T-helper 1 cell (primary cell): ENCODE measurements at regions not wholly inside any gene's neighbourhood (a gene's known extent, or its start where the extent isn't known, plus 50 kb on each side); places are given as distances from the start of the nearest gene placed in this dataset.
"Not testable (repeated sequence)": the region's sequence is repeated elsewhere in the genome, so short reads cannot be mapped to it uniquely, and the experiment has no call there.

Experiments
- DNase-seq, 5 donors: peaks; one replicate each; pipeline ENCODE4 v3.0.0-alpha.2; 2012 to 2020

DNA sequence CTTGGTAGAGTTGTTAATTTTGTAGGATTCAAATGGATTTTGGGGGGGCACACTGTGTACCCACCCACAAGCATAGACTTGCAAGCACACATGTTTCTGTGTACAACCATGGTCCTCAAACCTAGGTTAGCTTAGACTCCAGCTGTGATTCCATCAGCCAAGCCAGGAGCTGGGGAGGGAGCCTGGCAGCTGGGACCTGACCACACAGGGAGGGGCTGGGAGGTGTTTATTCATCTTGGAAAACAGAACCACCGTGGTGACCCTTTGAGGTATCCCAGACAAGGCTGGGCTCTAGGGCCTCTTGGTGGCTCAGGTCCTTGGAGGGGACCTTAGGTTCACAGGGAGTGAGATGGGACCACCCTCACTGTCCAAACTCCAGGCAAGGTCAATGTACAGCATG, 410.3 kb downstream of the NEBL start:
- no peak for DNase-seq

DNA sequence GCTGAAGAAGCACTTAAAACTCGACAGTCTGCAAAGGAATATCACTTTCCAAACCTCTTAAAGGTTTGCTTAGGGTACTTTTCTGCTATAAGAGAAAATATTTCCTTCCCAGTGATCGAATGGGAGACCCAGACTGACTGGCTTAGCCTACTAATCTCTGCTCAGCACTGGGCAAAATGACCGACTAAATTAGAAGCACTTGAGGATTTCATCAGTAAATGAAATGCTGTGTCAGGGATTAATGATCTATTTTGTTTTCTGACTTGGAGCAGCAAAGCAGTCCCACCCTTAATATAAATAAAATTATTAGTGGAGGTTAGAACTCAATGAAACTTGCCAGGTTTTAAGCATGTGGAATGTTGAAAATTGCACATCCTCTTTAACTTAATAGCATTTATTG, 411.6 kb downstream of the NEBL start:
- no peak for DNase-seq

DNA sequence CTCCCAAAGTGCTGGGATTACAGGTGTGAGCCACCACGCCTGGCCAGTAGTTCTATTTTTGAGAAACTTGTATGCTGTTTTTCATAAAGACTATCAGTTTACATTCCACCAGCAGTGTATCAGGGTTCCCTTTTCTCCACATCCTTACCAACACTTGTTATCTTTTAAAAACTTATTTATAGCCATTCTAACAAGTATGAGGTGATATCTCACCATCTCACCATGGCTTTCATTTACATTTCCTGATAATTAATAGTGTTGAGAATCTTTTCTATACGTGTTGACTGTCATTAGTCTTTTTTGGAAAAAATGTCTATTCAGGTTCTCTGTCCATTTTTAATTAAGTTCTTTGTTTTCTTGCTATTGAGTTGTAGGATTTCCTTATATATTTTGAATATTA, 416.1 kb downstream of the NEBL start:
- DNase-seq: no peak

DNA sequence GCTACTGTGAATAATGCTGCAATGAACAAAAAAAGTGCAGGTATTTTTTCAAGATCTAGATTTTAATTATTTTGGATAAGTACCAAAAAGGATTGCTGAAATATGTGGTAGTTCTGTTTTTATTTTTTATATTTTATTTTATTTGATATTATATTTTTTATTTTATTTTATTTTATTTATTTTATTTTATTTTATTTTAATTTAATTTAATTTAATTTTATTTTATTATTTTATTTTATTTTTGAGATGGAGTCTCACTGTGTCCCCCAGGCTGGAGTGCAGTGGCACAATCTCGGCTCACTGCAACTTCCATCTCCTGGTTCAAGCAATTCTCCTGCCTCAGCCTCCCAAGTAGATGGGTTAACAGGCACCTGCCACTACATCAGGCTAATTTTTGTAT, 416.5 kb downstream of the NEBL start:
- DNase-seq: not testable (repeated sequence)

DNA sequence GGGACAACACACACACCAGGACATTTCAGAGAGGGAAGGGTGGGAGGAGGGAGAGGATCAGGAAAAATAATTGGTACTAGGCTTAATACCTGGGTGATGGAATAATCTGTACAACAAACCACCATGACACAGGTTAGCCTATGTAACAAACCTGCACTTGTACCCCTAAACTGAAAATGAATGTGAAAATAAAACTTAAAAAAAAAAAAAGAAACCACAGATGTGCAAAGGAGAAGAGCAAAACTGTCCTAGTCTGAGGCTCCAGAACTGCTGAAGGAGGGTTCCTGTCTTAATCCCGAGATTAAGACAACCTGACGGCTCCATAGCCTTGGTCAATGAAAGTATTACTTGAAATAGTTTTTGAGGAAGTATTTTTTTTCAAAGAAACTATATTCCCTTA, 423.0 kb downstream of the NEBL start:
- no peak for DNase-seq

DNA sequence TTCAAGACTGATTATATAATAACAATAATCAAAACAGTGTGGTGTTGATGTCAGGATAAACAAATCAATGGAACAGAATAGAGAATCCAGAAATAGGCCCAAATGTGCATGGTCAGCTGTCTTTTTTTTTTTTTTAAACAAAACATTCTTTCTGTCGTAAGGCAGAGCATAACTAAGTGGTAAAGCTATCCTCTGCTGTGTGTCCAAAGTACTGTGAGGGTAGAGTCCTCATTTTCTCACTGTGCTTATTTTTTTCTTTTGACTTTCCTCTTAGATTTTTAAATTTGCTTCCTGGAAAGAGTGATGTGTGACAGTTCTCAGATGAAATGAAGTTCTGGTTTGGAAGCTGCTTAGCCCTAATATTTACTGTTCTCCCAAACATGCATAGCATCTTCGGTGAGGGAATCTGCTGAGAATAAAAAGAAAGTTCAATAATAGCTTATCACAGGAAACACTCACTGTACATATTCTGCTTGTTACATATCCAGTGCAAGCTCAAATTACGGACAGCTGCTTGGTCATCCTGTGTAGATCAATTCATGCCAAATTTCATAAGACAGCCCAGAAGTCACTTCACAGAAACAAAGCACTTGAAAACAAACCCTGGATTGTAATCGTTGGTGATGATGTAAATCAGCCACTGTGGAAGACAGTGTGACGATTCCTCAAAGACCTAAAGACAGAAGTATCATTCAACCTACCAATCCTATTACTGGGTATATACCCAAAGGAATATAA, 423.9 kb downstream of the NEBL start:
- DNase-seq: no peak

DNA sequence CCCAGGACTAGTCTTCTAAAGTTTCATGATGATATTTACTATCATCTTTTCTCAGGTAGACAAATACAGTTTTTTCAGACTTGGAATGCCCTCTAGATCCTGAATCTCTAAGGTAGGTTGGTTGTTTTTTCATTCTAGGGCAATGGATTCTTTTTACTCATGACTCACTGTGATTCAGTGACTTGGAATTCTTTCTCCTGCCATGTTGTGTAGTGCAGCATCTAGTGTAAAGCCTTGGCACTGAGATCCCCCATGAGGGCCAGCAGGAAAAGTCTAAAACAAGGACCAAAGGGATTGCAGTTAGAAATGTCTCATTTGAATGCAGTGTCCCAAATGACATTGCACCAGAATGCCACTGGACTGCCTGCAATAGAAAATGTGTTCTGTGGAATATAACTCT, 430.4 kb downstream of the NEBL start:
- DNase-seq: no peak

DNA sequence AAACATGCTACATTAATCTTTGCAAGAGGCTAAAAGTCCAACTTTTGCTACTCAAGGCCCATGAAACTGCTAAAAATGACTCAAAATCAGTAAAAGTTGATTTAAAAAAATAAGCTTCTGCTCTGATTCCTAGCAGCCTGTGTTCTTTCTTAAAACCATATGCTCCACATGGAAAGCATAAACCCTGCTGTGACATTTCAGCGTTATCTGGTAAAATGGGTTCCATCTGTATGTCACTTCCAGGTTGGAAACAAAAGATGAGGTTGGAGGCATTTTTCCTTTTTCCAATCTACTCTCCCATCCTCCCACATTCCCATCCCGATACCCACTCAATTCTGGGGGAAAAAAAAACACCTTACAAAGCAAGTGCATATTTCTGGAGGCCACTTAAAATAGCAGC, 439.5 kb downstream of the NEBL start:
- DNase-seq: no peak

DNA sequence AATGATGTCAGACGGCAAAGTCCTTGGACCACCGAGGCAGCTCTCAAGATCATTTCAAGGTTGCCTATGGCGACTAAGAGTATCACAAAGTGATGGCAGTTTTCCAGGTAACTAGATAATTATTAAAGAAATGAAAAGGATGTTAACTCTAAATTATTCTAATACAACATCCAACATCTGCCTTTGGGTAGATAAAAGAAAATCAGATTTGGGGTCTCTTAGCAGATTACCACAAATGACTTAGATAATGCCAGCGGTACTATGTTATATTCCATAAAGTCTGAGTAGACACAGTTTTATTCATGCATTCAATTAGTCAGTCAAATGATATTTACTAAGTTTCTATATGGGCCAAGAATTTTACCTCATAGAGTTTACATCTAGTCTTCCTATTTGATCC, 441.3 kb downstream of the NEBL start:
- DNase-seq: no peak

DNA sequence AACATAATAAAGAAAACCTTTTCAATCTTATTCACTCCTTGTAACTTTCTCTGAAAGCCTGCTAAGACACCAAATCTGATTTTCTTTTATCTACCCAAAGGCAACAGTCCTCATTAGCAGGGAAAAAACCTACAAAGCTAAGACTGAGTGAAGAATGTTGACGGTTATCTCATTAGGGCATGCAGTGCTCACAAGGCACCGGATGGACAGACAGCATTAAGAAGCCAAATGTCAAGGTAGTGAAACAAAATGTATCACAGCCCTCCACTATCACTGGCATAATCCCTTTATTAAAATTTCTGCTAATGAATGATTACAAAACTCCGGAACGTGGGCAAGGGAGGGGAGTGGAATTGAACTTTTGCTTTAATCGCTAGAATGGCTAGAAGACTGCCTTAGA, 442.8 kb downstream of the NEBL start:
- DNase-seq: no peak

DNA sequence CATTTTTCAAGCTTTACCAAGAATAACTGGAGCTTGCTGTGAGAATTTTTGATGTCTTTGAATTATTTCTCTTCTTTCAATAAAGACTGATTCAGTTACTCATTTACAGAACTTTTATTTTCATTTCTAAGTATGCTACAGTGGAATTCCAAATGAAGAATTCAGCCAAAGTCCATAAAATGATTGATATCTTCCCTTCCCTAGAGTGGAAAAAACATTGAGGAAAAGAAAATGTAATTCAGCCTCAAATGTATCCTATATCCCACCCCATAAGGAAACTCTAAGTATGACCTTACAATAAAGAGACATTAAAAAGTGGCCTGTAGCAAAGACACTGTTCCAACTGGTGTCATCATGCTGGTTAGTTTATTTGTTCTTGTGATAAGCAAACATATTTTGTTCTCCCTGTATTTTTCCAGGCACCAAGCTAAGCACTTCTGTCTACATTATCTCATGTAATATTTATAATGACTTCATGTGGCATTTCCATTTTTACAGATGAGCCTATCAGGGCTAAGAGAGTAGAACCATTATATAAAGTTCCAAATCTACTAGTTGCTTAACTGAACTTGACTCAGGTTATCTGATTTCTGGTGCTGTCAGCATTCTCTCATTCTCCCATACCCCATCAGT, 450.4 kb downstream of the NEBL start:
- no peak for DNase-seq

DNA sequence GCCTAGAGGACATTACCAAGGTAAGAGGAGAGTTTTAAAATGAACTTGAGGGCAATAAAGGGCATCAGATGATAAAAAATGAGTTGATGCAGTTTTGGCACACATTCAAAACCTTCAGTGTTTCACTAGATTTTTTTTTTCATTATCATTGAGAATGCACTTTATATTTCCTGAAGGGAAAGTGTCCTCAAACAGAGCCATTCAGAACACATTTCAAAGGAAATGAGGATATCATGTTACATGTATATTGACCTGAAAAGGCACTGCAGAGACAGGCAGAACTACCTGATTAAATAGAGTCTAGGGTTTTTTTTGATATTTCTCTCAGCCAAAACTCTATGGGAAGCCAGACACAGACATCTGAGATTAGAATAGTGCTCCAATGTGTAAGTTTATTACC, 454.0 kb downstream of the NEBL start:
- no peak for DNase-seq

DNA sequence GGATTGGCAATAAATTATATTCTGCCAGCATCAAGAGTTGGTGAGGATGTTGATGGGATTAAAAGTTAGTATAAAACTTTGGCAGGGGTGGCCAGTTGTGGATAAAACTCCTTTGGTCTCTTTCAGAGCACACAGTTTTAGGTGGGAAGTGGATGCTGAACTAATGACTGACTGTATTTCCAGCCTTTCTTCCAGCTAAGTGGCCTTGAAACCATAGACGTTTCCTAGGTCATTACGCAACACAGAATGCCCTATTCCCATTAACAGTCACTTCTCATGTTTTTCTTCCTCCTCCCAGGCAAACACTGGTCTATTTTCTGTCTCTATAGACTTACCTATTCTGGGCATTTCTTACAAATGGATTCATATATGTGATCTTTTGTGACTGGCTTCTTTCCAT, 467.4 kb downstream of the NEBL start:
- no peak for DNase-seq

DNA sequence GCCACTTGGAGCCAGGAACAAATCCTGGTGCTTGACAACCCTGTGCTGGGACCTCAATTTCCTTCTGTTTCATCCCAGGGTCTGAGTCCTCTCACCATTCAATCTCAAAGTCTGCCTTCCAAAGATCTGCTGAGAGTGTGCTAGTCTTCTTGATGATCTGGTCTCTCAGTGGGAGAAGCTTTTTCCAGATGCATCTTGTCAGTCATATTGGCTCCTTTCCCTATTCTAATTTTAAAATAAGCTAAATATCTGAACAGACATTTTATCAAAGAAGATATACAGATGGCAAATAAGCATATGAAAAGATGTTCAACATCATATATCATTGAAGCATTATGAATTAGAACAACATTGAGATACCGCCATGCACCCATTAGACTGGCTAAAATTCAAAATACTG, 469.3 kb downstream of the NEBL start:
- no peak for DNase-seq

DNA sequence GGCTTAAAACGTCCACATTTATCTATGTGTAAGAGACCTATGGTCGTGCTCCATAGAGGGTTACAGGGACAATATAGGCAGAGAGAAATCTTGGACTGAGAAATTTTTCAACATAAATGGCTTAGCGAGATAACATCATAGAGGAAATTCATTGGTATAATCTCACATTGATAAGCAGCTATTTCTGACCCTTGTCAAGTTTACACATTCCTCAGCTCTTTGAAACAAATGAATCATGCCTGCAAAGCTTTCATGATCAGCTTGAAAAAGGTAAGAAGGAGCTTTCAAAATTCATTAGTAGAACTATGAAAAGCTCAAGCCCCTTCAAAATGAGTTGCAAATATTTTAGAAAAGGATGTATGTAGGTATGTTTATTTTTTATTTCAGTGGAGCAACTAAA, 478.8 kb downstream of the NEBL start:
- no peak for DNase-seq

DNA sequence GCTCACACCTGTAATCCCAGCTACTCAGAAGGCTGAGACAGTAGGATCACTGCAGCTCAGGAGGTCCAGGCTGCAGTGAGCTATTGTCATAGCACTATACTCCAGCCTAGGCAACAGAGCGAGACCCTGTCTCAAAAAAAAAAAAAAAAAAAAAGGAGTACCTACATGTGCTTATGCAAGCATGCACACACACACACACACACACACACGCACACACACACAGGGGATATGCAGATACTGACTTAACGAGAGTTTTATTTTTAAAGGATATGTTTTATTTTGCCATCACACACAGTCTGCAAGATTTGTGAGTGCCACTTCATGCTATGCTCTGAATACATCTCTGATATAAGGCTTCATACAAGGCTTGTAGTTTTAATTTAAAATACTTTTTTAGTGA, 479.3 kb downstream of the NEBL start:
- DNase-seq: no peak

DNA sequence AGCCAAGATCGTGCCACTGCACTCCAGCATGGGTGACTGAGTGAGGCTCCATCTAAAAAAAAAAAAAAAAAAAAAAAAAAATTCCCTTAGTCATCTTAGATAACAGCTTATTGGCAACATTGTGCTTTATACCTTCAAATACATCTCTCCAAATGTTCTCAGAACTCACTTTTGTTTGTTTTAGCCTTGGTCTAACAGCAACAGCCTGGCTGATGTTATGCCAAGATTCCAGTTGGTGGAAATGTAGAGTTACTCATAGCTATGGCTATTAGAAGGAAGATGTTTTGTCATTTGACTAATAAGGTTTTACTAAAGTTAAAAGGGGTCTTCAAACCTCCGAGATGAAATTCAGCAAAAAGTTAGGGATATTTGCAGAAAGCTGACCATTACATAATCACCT, 481.4 kb downstream of the NEBL start:
- no peak for DNase-seq

DNA sequence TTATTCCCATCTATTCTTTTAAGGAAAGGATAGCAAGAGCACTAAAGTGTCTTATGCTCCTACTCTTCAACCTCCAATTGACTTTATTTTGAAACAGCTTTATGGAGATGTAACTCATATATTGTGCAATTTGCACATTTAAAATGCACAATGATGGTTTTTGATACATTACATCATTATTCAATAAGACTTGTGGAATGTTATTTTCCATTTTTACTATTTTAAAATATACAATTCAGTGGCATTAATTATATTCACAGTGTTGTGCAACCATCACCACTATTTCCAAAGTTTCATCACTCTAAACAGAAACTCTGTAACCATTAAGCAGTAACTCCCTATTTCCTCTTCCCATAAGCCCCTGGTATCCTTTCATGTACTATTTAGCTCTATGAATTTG, 489.8 kb downstream of the NEBL start:
- no peak for DNase-seq

DNA sequence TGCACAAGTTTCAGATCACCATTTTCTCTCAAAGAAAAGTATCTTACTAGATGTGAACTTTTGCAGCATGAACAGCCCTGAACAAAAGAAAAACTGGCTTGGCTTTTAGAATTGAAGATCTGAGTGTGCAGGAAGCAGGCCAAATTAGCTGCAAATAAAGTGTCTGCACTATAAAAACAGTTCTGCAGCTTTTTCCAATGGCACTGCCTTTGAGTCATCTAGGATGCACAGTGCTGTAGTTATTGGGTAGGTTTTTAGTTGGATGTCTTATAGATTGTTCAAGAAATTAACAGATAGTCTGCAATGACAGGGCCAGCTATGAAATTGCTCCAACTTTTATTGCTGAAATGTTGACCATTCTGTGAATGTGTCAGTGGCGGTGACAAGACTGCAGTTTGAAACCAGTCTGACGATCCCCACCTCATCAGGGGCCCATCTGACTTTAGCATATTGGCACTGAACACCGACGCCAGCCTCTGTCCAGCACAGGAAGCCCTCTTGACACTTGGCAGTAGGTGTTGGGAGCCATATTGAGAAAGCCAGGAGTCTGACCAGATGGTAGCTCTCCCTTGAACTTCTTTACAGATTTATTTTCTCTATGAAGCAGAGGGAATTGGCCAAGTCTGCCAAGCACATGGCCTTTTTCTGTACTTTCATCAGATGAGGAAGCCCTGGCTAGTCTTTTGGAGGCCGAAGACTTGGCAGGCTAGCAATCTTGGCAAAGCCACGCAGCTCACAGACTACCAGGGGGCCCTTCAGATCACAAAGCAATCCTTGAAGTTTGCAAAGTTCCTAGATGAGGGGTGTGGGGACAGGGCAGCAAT, 490.6 kb downstream of the NEBL start:
- DNase-seq: no peak

DNA sequence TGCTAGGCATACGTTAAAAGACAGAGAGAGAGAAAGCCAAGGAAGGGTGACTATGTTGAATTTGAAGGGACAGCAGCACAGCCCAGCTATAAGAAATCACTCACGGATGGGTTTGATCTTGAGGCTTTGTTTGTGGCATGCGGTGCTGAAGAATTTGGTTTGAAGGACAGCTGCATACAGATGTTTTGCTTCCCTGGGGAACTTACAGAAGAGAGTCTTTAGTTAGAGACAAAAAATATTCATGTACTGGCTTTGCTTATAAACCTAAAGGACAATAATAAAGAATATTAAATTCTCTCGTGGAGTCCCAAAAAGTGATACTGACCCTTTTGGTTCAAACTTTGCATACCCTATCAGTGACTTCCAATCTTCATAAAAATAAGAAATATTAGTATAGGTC, 491.4 kb downstream of the NEBL start:
- DNase-seq: no peak

DNA sequence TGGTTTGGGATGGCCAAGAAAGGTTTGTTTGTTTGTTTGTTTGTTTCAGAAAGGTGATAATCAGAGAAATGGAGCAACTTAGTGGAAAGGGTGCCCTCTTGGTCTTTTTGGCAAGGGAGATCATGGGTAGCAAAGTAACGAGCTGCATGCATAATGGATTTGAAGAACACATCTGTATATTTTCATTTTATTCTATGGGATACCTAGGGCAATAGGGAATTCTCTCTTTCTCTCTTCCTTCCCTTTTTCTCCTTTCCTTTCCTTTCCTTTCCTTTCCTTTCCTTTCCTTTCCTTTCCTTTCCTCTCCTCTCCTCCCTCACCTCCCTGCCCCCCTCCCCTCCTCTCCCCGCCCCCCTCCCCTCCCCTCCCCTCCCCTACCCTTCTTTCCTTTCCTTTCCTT, 492.1 kb downstream of the NEBL start:
- no peak for DNase-seq

DNA sequence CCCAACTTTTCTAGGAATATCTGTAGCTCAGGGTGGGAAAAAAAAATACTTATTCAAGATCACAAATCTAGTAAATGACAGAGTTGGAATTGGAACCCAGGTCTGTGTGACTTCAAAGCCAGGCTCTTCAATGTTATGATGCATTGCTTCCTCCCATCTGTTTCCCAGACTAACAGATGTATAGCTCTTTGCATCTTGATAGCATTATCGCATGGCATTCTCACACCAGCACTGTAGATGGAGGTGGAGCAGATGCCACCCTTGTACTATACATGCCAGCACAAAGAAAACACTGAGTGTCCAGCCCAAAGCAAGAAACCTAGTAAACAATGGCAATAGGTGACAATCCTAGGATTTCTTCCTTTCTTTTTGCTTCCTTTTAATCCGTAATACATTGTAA, 497.3 kb downstream of the NEBL start:
- no peak for DNase-seq

DNA sequence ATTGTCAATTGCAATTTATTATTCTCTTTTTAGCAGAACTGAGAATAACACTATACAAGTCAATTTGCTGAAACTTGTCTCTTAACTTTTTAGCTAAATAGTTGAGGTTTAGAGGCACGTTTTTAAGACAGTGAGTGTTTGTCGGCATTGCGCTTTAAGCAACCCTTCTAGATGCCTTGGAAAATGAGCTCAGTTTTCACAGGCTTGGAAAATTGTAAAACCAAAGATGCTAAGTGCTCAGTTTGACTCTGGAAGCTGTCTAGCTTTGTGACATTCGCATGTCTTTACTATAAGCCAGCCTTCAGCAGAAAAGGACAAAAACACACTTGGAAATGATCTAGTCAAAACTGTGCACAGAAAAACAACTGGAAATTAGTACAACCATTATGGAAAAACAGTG, 500.4 kb downstream of the NEBL start:
- DNase-seq: no peak

DNA sequence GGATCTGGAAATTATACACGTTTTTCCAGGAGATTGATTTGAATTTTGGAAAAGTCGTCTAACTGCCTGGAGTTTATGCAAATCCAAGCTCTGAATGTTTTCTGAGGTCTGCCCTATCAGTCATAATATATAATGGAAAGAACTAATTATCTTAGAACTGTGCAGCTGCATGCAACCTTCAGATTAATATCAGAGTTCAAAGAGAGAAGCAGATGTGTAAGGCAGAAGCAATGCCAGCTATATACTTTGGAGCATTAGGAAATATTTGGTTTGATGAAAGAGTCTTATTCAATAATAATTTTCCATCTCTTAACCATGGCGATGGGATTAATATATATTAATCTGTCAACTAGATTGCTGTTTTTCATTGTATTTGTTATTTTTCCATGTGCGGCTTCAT, 500.9 kb downstream of the NEBL start:
- no peak for DNase-seq
